ENCODE measurements at regions not wholly inside any gene's neighbourhood (a gene's known extent, or its start where the extent isn't known, plus 50 kb on each side); places are given as distances from the start of the nearest gene placed in this dataset.

Small RNA genes in the stretch of these regions (small RNA-seq; reads per million reads assigned to genes)
- gene RNA5SP283: 0 to 0.49 (median 0.41) reads per million in 4 donors

Measured in upper lobe of left lung (tissue), 4 donors.